ENCODE measurements at regions not wholly inside any gene's neighbourhood (a gene's known extent, or its start where the extent isn't known, plus 50 kb on each side); places are given as distances from the start of the nearest gene placed in this dataset.

DNA sequence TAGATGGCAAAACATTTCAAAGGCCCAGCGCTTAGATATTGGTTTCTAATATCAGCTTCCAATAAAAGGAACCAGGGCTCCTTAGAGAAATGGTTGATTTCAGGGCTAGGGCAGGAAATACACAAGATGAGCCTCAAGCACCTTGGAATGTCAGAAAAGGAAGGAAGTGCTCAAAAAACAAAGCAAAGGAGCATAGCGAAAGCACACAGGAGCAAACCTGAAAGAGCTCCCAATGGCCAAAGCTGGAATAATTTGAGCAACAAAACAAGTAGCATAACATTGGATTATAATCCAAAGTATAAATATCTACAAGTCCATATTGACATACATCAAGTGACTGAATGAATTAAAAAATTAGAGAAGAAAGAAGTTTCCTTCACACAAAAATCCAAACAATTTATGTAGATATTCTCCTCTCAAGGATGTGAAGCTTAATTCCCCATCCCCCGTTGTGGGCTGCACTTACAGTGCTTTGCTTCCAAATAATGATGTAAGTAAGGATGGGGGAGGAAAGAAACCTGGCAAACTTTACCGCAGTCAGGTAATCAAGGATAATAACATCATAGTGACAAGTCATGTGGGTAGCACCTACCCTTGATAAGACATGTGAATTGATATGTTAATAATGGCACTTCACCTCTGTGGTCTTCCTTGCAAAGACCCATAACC, 132.9 kb upstream of the DST start:
- no peak for TF ChIP-seq EP300 (IDR thresholded peaks at IDR 0.05)
- TF ChIP-seq, protein P1, sequence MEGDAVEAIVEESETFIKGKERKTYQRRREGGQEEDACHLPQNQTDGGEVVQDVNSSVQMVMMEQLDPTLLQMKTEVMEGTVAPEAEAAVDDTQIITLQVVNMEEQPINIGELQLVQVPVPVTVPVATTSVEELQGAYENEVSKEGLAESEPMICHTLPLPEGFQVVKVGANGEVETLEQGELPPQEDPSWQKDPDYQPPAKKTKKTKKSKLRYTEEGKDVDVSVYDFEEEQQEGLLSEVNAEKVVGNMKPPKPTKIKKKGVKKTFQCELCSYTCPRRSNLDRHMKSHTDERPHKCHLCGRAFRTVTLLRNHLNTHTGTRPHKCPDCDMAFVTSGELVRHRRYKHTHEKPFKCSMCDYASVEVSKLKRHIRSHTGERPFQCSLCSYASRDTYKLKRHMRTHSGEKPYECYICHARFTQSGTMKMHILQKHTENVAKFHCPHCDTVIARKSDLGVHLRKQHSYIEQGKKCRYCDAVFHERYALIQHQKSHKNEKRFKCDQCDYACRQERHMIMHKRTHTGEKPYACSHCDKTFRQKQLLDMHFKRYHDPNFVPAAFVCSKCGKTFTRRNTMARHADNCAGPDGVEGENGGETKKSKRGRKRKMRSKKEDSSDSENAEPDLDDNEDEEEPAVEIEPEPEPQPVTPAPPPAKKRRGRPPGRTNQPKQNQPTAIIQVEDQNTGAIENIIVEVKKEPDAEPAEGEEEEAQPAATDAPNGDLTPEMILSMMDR (IDR thresholded peaks at IDR 0.05) = no peak
- no peak for TF ChIP-seq POLR2AphosphoS5 (IDR thresholded peaks at IDR 0.05)
- TF ChIP-seq POLR2A (IDR thresholded peaks at IDR 0.05; ENCODE audit: low read depth) = no peak
- H3K27ac ChIP-seq (replicated peaks in 1 of 4) = no peak overlapping the region

DNA sequence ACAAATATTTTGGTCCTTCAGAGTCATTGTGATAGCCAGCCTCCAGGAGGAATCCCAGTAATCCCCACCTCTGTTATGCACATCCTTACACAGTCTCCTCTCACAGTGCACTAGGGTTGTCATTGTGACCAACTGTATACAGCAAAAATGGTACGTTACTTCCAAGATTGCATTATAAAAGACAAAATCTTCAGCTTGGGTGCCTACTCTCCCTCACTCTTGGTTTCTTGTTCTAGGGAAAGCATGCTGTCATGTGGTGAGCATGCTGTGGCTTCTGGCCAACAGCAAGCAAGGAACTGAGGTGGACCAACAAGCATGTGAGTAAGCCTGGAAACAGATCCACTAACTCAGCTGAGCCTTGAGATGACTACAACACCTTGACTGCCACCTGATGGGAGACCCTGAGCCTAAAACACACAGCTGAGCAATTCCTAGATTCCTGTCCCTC, 130.1 kb upstream of the DST start:
- Histone ChIP-seq H3K4me3 (no peak overlapping the region), H3K27me3 (no peaks in the 10 kb centered on the region), H3K4me1 (peaks cover 51 to 71% (median 54%) of the 10 kb centered on the region in 4 donors), H3K36me3 (no peaks in the 10 kb centered on the region), H3K9me3 (no peaks in the 10 kb centered on the region), H3K27ac (replicated peaks in 1 of 4) (peak overlapping the region; percentile 7 to 50 (median 38))
- DNase-seq (ENCODE audit: extremely low spot score) = no peak
- WGBS = 67% methylated on average over 1 of the region's 1 CpG
- intact Hi-C loops (cut with DNase I) = no loop called here
- peak in 1 of 2 donors; percentile 52 for TF ChIP-seq POLR2AphosphoS5 (IDR thresholded peaks at IDR 0.05)
- TF ChIP-seq, protein P1 (IDR thresholded peaks at IDR 0.05) = no peak

More for the DNA sequence above, 132.9 kb upstream of the DST start:
- H3K27me3 ChIP-seq = no peaks in the 10 kb centered on the region
- intact Hi-C loops (cut with DNase I) = no loop called here
- no peaks in the 10 kb centered on the region for H3K9me3 ChIP-seq
- H3K4me1 ChIP-seq = peaks cover 24 to 47% (median 31%) of the 10 kb centered on the region in 4 donors
- no peak for DNase-seq (ENCODE audit: extremely low spot score)
- H3K36me3 ChIP-seq = no peaks in the 10 kb centered on the region
- no peak overlapping the region for H3K4me3 ChIP-seq
- 78% methylated on average over 4 of the region's 4 CpGs for WGBS

DNA sequence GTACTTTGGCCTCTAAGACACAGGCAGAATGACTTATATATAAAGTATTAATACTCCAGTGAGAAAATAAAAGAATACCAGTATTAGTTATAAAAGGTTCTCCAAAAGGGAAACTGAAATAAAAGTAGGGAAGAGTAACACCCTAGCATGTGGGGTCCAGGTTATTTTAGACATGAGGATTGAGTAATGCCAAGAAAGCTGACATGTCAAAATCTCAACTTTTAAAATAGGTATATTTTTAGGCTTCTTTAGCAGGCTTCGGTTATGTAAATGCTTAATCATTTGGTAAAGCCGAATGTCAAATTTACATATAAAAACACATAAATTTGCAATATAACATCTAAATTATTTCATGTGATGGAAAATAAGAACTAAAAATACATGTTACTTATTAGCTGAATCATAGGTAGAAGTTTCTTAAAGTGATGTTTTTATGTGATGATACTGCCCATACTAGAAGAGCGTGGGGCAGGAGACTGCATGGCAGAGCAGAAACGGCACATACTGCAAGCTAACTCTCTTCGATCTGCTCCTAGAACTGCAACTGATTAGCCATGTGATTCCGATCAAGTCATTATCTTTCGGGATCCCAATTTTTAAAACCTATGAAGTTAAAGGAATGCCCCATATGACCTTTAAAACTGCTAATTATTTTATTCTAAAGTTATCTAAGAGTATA, 129.4 kb upstream of the DST start:
- Histone ChIP-seq H3K36me3 (no peaks in the 10 kb centered on the region), H3K27me3 (no peaks in the 10 kb centered on the region), H3K4me3 (no peak overlapping the region), H3K4me1 (peaks cover 58 to 69% (median 59%) of the 10 kb centered on the region in 4 donors), H3K9me3 (no peaks in the 10 kb centered on the region), H3K27ac (replicated peaks in 1 of 4) (peak overlapping the region in 3 of 4 donors; percentile 36 to 50 (median 41))
- 83% methylated on average over 7 of the region's 7 CpGs for WGBS
- intact Hi-C loops (cut with DNase I) = no loop called here
- no peak for DNase-seq (ENCODE audit: extremely low spot score)
- TF ChIP-seq POLR2AphosphoS5 (IDR thresholded peaks at IDR 0.05) (no peak), POLR2A (IDR thresholded peaks at IDR 0.05; ENCODE audit: low read depth) (no peak), EP300 (IDR thresholded peaks at IDR 0.05) (no peak)
- TF ChIP-seq, protein P1 (IDR thresholded peaks at IDR 0.05) = no peak

DNA sequence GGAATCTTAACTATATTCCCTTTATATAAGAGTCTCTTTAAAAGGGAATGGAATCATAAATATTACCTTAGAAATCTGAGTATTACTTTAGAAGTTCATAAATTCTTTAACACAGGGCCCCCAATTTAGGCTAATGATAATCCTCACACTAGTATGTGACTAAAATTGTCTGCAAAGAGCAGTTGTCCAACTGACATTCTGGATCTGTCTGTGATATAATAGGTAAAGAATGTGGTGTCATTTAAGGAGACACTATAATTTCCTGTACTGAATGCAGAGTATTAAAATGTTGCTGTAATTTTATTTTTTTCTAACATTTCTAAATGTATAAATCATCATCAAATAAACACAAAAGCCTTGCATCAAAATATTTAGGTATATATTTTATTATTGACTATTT, 128.5 kb upstream of the DST start:
- intact Hi-C loops (cut with DNase I) = no loop called here
- no peak overlapping the region for H3K4me3 ChIP-seq
- no peak for TF ChIP-seq EP300 (IDR thresholded peaks at IDR 0.05)
- no peak for TF ChIP-seq POLR2AphosphoS5 (IDR thresholded peaks at IDR 0.05)
- TF ChIP-seq POLR2A (IDR thresholded peaks at IDR 0.05; ENCODE audit: low read depth) = no peak
- TF ChIP-seq, protein P1 (IDR thresholded peaks at IDR 0.05) = no peak
- H3K4me1 ChIP-seq = peaks cover 66 to 72% (median 67%) of the 10 kb centered on the region in 4 donors
- no peaks in the 10 kb centered on the region for H3K27me3 ChIP-seq
- H3K36me3 ChIP-seq = no peaks in the 10 kb centered on the region
- peak overlapping the region in 3 of 4 donors; percentile 36 to 50 (median 41) for H3K27ac ChIP-seq (replicated peaks in 1 of 4)
- DNase-seq (ENCODE audit: extremely low spot score) = no peak
- H3K9me3 ChIP-seq = no peaks in the 10 kb centered on the region
